Esophagus squamous epithelium (tissue), 5 donors: ENCODE measurements at regions not wholly inside any gene's neighbourhood (a gene's known extent, or its start where the extent isn't known, plus 50 kb on each side); places are given as distances from the start of the nearest gene placed in this dataset.
"Not testable (repeated sequence)": the region's sequence is repeated elsewhere in the genome, so short reads cannot be mapped to it uniquely, and the experiment has no call there.

Experiments
- DNase-seq: peaks from one replicate; lab custom pipeline; 2025; lab: John Stamatoyannopoulos, UW
- H3K27ac ChIP-seq, 4 donors: fragments of 200-600 bp; sonication (generic); one replicate each; pipeline ENCODE4 v1.5.1; 2016 to 2019; ENCODE audit warnings: mild to moderate bottlenecking in 1 of 4
- H3K27me3 ChIP-seq, 4 donors: fragments of 200-600 bp; sonication (generic); 1 replicate in 3 of 4; 2 replicates in 1 of 4; pipeline versions ENCODE4 v1.5.1 to v1.6.0; 2017 to 2021; ENCODE audit warnings: antibody characterized with exemption in 1 of 4
- H3K36me3 ChIP-seq, 3 donors: fragments of 200-600 bp; sonication (generic); one replicate each; pipeline ENCODE4 v1.5.1; 2016 to 2019
- H3K4me1 ChIP-seq, 3 donors: fragments of 200-600 bp; sonication (generic); one replicate each; pipeline ENCODE4 v1.5.1; 2017 to 2019
- H3K4me3 ChIP-seq, 4 donors: fragments of 200-600 bp; sonication (generic); 1 replicate in 3 of 4; 2 replicates in 1 of 4; pipeline ENCODE4 v1.5.1; 2016 to 2019; ENCODE audit warnings: mild to moderate bottlenecking in 2 of 4, moderate library complexity in 1 of 4
- H3K9me3 ChIP-seq, 3 donors: fragments of 200-600 bp; sonication (generic); one replicate each; pipeline ENCODE4 v1.5.1; 2016 to 2019
- POLR2A ChIP-seq, 4 donors: fragments of 450-650 bp; IDR thresholded peaks; one replicate each; pipeline ENCODE4 v1.6.1; 2017; ENCODE audit warnings: antibody characterized with exemption in 4 of 4, mild to moderate bottlenecking in 4 of 4, moderate library complexity in 3 of 4
- WGBS, 2 donors: methylation state at CpG; one replicate each; pipeline ENCODE4 v1.1.5; 2018; 5-methylcytosine and 5-hydroxymethylcytosine counted together
- intact Hi-C: fragments of 100-400 bp; cut with DNase I; formaldehyde crosslinking; loops from one replicate; pipeline ENCODE4 v1.15.0; 2022
- TF ChIP-seq, protein P1 (sequence below), 6 experiments: fragments of 450-650 bp in 4 of 6; fragments of 200-600 bp in 2 of 6; sonication (generic) in 2 of 6; IDR thresholded peaks; one replicate each; pipeline ENCODE4 v1.5.1; 2016 to 2019; ENCODE audit warnings: antibody characterized with exemption in 6 of 6, mild to moderate bottlenecking in 4 of 6, moderate library complexity in 4 of 6
- donor health status: DM: yes; HTN: yes; CAD: no.

DNA sequence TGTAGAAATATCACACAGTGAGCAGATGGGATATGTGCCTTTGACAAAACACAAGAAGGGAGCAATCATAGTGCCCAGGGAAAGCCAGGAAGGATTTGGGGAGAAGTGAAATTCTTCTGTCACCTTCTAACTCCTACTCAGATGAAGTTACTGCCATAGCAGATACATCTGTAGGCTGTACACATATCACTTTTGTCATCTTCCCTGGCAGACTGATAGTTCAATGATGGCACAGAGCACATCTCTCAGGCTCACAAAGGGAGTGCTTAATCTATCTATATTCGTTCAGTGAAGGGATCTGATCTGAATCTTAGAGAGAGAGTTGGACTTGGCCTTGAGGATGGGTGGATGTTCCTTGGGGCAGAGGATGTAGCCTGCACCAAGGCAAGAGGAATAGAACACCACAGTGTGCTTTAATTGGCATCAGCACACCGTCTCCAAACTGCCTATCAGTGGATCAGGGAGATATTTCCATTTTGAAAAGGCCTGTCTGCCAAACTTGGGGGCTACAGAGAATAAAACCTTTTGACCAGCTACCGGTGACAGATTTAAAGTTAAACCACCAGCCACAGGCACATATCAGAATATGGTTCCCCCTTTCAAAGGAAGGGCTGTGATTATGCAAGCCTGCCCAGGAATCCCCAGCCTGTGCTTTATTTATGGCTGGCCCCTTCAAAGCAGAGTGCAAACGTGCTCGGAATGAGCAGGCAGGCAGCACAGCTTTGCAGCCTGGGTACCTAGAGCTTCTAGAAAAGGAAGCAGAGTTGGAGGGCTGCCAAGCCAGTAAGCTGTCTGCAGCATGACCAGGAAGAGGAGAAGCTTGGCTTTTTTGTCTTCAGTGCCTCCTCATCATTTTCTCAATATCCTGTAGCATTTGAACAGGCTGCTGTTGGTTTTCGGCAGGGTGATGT is 165.5 kb upstream of the DYRK2 start:
- H3K27me3 ChIP-seq = no peaks in the 10 kb centered on the region
- no peak overlapping the region for H3K4me3 ChIP-seq
- WGBS, 2 donors = 37 to 43% methylated on average over 6 of the region's 6 CpGs
- peak; percentile 37 for DNase-seq
- intact Hi-C loops = no loop called here
- H3K9me3 ChIP-seq = peaks cover 0 to under 1% (median 0%) of the 10 kb centered on the region in 3 donors
- TF ChIP-seq, protein P1, sequence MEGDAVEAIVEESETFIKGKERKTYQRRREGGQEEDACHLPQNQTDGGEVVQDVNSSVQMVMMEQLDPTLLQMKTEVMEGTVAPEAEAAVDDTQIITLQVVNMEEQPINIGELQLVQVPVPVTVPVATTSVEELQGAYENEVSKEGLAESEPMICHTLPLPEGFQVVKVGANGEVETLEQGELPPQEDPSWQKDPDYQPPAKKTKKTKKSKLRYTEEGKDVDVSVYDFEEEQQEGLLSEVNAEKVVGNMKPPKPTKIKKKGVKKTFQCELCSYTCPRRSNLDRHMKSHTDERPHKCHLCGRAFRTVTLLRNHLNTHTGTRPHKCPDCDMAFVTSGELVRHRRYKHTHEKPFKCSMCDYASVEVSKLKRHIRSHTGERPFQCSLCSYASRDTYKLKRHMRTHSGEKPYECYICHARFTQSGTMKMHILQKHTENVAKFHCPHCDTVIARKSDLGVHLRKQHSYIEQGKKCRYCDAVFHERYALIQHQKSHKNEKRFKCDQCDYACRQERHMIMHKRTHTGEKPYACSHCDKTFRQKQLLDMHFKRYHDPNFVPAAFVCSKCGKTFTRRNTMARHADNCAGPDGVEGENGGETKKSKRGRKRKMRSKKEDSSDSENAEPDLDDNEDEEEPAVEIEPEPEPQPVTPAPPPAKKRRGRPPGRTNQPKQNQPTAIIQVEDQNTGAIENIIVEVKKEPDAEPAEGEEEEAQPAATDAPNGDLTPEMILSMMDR (IDR thresholded peaks at IDR 0.05) = no peak
- no peak for TF ChIP-seq POLR2A (IDR thresholded peaks at IDR 0.05)
- no peaks in the 10 kb centered on the region for H3K36me3 ChIP-seq
- H3K27ac ChIP-seq = peak overlapping the region in 3 of 4 donors; percentile 46 to 83 (median 56)
- peaks cover 13 to 37% (median 15%) of the 10 kb centered on the region in 3 donors for H3K4me1 ChIP-seq

DNA sequence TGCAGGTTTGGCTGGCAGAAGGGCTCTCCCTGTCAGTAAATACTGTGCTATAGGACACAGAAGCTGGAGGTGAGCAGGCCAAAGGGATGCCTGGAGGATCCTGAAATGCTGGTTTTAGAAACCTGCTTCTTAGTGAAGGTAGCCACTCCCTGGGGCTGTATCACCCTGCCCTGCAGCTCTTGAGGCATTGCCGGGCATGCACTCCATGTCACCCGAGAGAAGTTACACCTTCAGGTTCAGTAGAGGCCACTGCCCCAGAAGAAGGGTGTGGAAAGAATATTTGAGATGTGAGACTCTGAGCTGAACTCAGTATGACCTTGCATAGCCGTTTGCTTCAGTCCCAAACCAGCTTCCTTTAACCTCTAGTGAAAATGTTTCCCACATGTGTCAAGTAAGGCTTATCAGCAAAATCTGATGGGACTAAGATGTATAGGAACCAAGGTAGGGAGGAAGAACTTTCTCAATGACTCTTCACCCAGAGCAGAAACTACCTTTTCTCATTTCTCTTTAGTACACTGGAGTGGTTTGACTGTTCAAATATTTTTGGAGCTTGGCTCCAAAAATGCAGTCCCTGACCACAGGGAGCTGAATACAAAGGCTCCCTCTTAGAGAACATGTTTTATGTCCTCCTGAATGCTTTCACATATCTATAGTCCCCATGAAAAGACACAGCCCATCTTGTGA is 164.5 kb upstream of the DYRK2 start:
- H3K4me3 ChIP-seq = no peak overlapping the region
- no peak for TF ChIP-seq POLR2A (IDR thresholded peaks at IDR 0.05)
- TF ChIP-seq, protein P1 (IDR thresholded peaks at IDR 0.05) = no peak
- WGBS, 2 donors = 21% methylated on average over 3 of the region's 3 CpGs
- intact Hi-C loops = no loop called here
- H3K27ac ChIP-seq = peak overlapping the region; percentile 24 to 83 (median 64)
- H3K9me3 ChIP-seq = peaks cover 0 to 10% (median 0%) of the 10 kb centered on the region in 3 donors
- H3K36me3 ChIP-seq = no peaks in the 10 kb centered on the region
- H3K4me1 ChIP-seq = peaks cover 13 to 37% (median 15%) of the 10 kb centered on the region in 3 donors
- no peak for DNase-seq
- H3K27me3 ChIP-seq = no peaks in the 10 kb centered on the region

DNA sequence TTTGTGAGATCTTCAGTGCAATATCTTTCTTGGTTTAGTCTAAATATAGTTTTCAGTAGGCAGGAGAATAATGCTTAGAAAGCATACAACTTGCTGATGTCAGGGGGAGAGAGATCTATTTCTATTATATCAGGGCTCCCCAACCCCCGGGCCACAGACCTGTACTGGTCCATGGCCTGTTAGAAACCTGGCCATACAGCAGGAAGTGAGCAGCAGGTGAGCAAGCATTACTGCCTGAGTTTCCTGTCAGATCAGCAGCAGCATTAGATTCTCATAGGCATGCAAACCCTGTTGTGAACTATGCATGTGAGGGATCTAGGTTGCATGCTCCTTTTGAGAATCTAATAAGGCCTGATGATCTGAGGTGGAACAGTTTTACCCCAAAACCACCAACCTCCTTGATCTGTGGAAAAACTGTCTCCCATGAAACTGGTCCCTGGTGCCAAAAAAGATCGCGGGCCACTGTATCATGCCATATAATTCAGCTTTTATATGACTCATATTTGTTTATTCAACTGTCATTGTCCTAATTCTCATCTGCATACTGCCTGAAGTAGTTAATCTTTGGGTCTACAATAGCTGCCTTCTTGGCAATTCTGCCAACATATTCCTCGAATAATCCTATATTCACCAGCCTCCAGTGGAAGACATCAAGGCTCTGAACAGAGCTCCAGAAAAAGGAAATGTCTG is 163.6 kb upstream of the DYRK2 start:
- TF ChIP-seq POLR2A (IDR thresholded peaks at IDR 0.05) = no peak
- TF ChIP-seq, protein P1 (IDR thresholded peaks at IDR 0.05) = no peak
- no peak for DNase-seq
- peaks cover 13 to 37% (median 15%) of the 10 kb centered on the region in 3 donors for H3K4me1 ChIP-seq
- H3K4me3 ChIP-seq = no peak overlapping the region
- no peaks in the 10 kb centered on the region for H3K36me3 ChIP-seq
- intact Hi-C loops = no loop called here
- WGBS, 2 donors = 31 to 48% methylated on average over 4 of the region's 4 CpGs
- H3K9me3 ChIP-seq = peaks cover 0 to 16% (median 0%) of the 10 kb centered on the region in 3 donors
- H3K27me3 ChIP-seq = no peaks in the 10 kb centered on the region
- H3K27ac ChIP-seq = peak overlapping the region; percentile 24 to 83 (median 64)

DNA sequence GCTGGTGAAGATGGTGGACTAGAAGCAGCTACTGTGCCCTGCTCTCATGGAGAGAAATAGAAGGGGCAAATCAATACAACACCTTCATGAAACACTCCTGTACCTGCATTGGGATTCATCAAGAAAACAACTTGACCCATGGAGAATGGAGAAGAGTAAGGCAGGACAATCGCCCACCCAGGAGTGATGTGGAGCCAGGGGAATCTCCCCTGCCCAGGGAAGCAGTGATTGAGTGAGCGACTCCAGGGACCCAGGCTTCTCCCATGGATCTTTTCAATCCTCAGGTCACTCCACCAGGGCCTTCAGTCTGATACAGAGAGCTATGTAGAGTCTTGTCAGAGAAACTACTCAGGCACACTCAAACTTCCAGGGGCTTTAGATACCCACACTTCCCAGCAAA is 161.9 kb upstream of the DYRK2 start:
- Histone ChIP-seq H3K36me3 (no peaks in the 10 kb centered on the region), H3K9me3 (peaks cover 0 to 24% (median under 1%) of the 10 kb centered on the region in 3 donors), H3K27me3 (peaks cover 0 to 4% (median 0%) of the 10 kb centered on the region in 4 donors), H3K4me1 (peaks cover 13 to 37% (median 15%) of the 10 kb centered on the region in 3 donors), H3K27ac (no peak overlapping the region), H3K4me3 (no peak overlapping the region)
- TF ChIP-seq, protein P1 (IDR thresholded peaks at IDR 0.05) = no peak
- TF ChIP-seq POLR2A (IDR thresholded peaks at IDR 0.05) = no peak
- WGBS, 2 donors = 73 to 86% methylated on average over 2 of the region's 2 CpGs
- intact Hi-C loops = no loop called here
- DNase-seq = no peak

DNA sequence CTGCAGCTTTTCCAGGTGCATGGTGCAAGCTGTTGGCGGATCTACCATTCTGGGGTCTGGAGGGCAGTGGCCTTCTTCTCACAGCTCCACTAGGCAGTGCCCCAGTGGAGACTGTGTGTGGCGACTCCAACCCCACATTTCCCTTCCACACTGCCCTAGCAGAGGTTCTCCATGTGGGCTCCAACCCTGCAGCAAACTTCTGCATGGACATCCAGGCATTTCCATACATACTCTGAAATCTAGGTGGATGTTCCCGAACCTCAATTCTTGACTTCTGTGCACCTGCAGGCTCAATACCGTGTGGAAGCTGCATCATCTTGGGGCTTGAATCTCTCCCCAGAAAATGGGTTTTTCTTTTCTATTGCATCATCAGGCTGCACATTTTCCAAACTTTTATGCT is 160.2 kb upstream of the DYRK2 start:
- DNase-seq, intact Hi-C loops, H3K27ac ChIP-seq, H3K36me3 ChIP-seq, H3K27me3 ChIP-seq, H3K4me3 ChIP-seq: not testable (repeated sequence)
- peaks cover 8 to 24% (median 14%) of the 10 kb centered on the region in 3 donors for H3K4me1 ChIP-seq
- 89 to 93% methylated on average over 2 of the region's 4 CpGs for WGBS, 2 donors
- peaks cover 0 to 27% (median 7%) of the 10 kb centered on the region in 3 donors for H3K9me3 ChIP-seq
